ENCODE measurements at regions not wholly inside any gene's neighbourhood (a gene's known extent, or its start where the extent isn't known, plus 50 kb on each side); places are given as distances from the start of the nearest gene placed in this dataset.
"Not testable (repeated sequence)": the region's sequence is repeated elsewhere in the genome, so short reads cannot be mapped to it uniquely, and the experiment has no call there.

GRCh38 chr1:224535641-224536040, 80.5 kb upstream of the CNIH3 start:
- DNase-seq (ENCODE audit: low read depth), result no peak

GRCh38 chr1:224539971-224540370, 76.1 kb upstream of the CNIH3 start:
- no peak for DNase-seq (ENCODE audit: low read depth)

GRCh38 chr1:224540535-224540934, 75.6 kb upstream of the CNIH3 start:
- DNase-seq (ENCODE audit: low read depth), result no peak

GRCh38 chr1:224541072-224541790, 74.9 kb upstream of the CNIH3 start:
- DNase-seq (ENCODE audit: low read depth), result no peak

GRCh38 chr1:224541901-224542630, 74.1 kb upstream of the CNIH3 start:
- DNase-seq (ENCODE audit: low read depth), result no peak

GRCh38 chr1:224542783-224543440, 73.2 kb upstream of the CNIH3 start:
- DNase-seq (ENCODE audit: low read depth), result no peak

- DNase-seq (ENCODE audit: low read depth), result no peak
Observed at GRCh38 chr1:224543453-224543852, 72.7 kb upstream of the CNIH3 start.

GRCh38 chr1:224544346-224545110, 71.6 kb upstream of the CNIH3 start:
- no peak for DNase-seq (ENCODE audit: low read depth)

GRCh38 chr1:224545571-224545970, 70.5 kb upstream of the CNIH3 start:
- DNase-seq (ENCODE audit: low read depth), result no peak

GRCh38 chr1:224548676-224549075, 67.4 kb upstream of the CNIH3 start:
- no peak for DNase-seq (ENCODE audit: low read depth)

GRCh38 chr1:224551189-224551588, 64.9 kb upstream of the CNIH3 start:
- DNase-seq (ENCODE audit: low read depth), result not testable (repeated sequence)

GRCh38 chr1:224554056-224554455, 62.1 kb upstream of the CNIH3 start:
- no peak for DNase-seq (ENCODE audit: low read depth)

- DNase-seq (ENCODE audit: low read depth), result no peak
Observed at GRCh38 chr1:224554620-224555259, 61.4 kb upstream of the CNIH3 start.

GRCh38 chr1:224558904-224559303, 57.2 kb upstream of the CNIH3 start:
- DNase-seq (ENCODE audit: low read depth), result no peak

GRCh38 chr1:224559981-224560728, 56.0 kb upstream of the CNIH3 start:
- no peak for DNase-seq (ENCODE audit: low read depth)

GRCh38 chr1:224562881-224563280, 53.2 kb upstream of the CNIH3 start:
- not testable (repeated sequence) for DNase-seq (ENCODE audit: low read depth)

GRCh38 chr1:224563666-224564065, 52.5 kb upstream of the CNIH3 start:
- no peak for DNase-seq (ENCODE audit: low read depth)

GRCh38 chr1:224564454-224565084, 51.5 kb upstream of the CNIH3 start:
- DNase-seq (ENCODE audit: low read depth), result no peak

- DNase-seq (ENCODE audit: low read depth), result no peak
Observed at GRCh38 chr1:224565186-224565585, 50.9 kb upstream of the CNIH3 start.

- DNase-seq (ENCODE audit: low read depth), result no peak
Observed at GRCh38 chr1:224565611-224566406, 50.3 kb upstream of the CNIH3 start.
